HepG2 (cell line): ENCODE measurements at regions not wholly inside any gene's neighbourhood (a gene's known extent, or its start where the extent isn't known, plus 50 kb on each side); places are given as distances from the start of the nearest gene placed in this dataset.

Experiments used
- ATAC-seq: fragments of 200-7000 bp; cut with Tn5 transposase; 3 replicates; pipeline ENCODE4 v1.9.1; 2020; ENCODE audit warnings: mild to moderate bottlenecking, moderate library complexity
- BruUV-seq: library from RNA; stranded (reverse); fragments of 400-500 nt; replicated peaks from 2 replicates; lab custom pipeline; 2021; lab: Mats Ljungman, UMichigan
- CTCF ChIA-PET: fragments of 300-600 bp; formaldehyde crosslinking; extraction: SDS; loops from one replicate; lab custom pipeline; 2021; ENCODE audit warnings: low total read pairs, inconsistent platforms, low intra/inter-chr PET ratio; lab: Yijun Ruan, JAX
- POLR2A ChIA-PET: fragments of 350-600 bp; sonication (Branson Sonifier 250); formaldehyde crosslinking; loops from one replicate; lab custom pipeline; 2020; ENCODE audit warnings: antibody characterized with exemption, inconsistent platforms; lab: Yijun Ruan, JAX
- DNase-seq: peaks from one replicate; pipeline ENCODE4 v3.0.0-alpha.2; 2015; ENCODE audit warnings: low spot score
- FAIRE-seq: peaks from 3 replicates; lab custom pipeline; 2011; peaks lifted over from hg19 to GRCh38; lab: Jason Lieb, UNC
- H2AFZ ChIP-seq: one replicate; pipeline ENCODE4 v1.6.1; 2011; ENCODE audit warnings: low read length, inconsistent platforms
- H3K27ac ChIP-seq: fragments of 300-600 bp; 3 replicates; pipeline ENCODE4 v1.8.0; 2011; ENCODE audit warnings: mixed run types, mild to moderate bottlenecking, mixed read lengths, low read length, inconsistent platforms; ENCODE audit not compliant: insufficient read depth; ENCODE audit errors: extremely low read length
- H3K27me3 ChIP-seq, 2 experiments: fragments of 200-600 bp in 1 of 2; 2 replicates in 1 of 2; 3 replicates in 1 of 2; pipeline versions ENCODE4 v1.6.0 to v1.8.0; 2011; ENCODE audit warnings: low read length in 2 of 2, mild to moderate bottlenecking in 2 of 2, moderate library complexity in 2 of 2, inconsistent platforms in 1 of 2; ENCODE audit not compliant: insufficient read depth in 2 of 2, control insufficient read depth in 1 of 2
- H3K36me3 ChIP-seq, 2 experiments: fragments of 200-600 bp in 1 of 2; replicated peaks in 1 of 2; 2 replicates in 1 of 2; 3 replicates in 1 of 2; pipeline versions ENCODE4 v1.5.1 to v1.8.0; 2011; ENCODE audit warnings: low read length in 2 of 2, inconsistent platforms in 1 of 2; ENCODE audit not compliant: insufficient read depth in 2 of 2, control insufficient read depth in 1 of 2
- H3K4me1 ChIP-seq: 2 replicates; pipeline ENCODE4 v1.5.1; 2012; ENCODE audit warnings: low read length, inconsistent platforms; ENCODE audit not compliant: insufficient read depth
- H3K4me2 ChIP-seq: 2 replicates; pipeline ENCODE4 v1.6.0; 2011; ENCODE audit warnings: low read depth, low read length, inconsistent platforms
- H3K4me3 ChIP-seq, 3 experiments: fragments of 200-600 bp in 1 of 3; sonication (generic), shearing (Covaris generic) in 1 of 3; replicated peaks in 1 of 3; 2 replicates each; pipeline ENCODE4 v1.5.1; 2011 to 2016; ENCODE audit warnings: low read length in 3 of 3, inconsistent platforms in 2 of 3, low read depth in 2 of 3, mild to moderate bottlenecking in 2 of 3, control low read depth in 1 of 3, mixed read lengths in 1 of 3; ENCODE audit not compliant: insufficient read depth in 1 of 3
- H3K79me2 ChIP-seq: one replicate; pipeline ENCODE4 v1.6.1; 2011; ENCODE audit warnings: low read length, inconsistent platforms; ENCODE audit not compliant: insufficient read depth
- H3K9ac ChIP-seq: 2 replicates; pipeline ENCODE4 v1.6.0; 2011; ENCODE audit warnings: mild to moderate bottlenecking, low read depth, low read length, inconsistent platforms; ENCODE audit not compliant: insufficient read depth
- H3K9me3 ChIP-seq: 2 replicates; pipeline ENCODE4 v1.5.1; 2012; ENCODE audit warnings: mild to moderate bottlenecking, low read length
- H4K20me1 ChIP-seq: 2 replicates; pipeline ENCODE4 v1.6.0; 2011; ENCODE audit warnings: inconsistent platforms, mild to moderate bottlenecking, low read length, moderate library complexity; ENCODE audit not compliant: insufficient read depth
- REXO4 ChIP-seq: sonication (generic); formaldehyde crosslinking; IDR thresholded peaks from 2 replicates; pipeline ENCODE4 v1.8.0; 2022; ENCODE audit warnings: missing genetic modification reagents, mild to moderate bottlenecking, borderline replicate concordance
- TSC22D2 ChIP-seq: sonication (generic); formaldehyde crosslinking; IDR thresholded peaks from 2 replicates; pipeline ENCODE4 v1.5.1; 2020; ENCODE audit warnings: missing genetic modification reagents, mild to moderate bottlenecking, borderline replicate concordance
- ZFP90 ChIP-seq: sonication (generic); formaldehyde crosslinking; IDR thresholded peaks from 2 replicates; pipeline ENCODE4 v1.8.0; 2022; ENCODE audit warnings: missing genetic modification reagents, mild to moderate bottlenecking, inconsistent platforms, borderline replicate concordance
- ZNF281 ChIP-seq: sonication (generic); formaldehyde crosslinking; IDR thresholded peaks from 2 replicates; pipeline ENCODE4 v1.4.0; 2020; ENCODE audit warnings: missing genetic modification reagents, borderline replicate concordance
- ZNF549 ChIP-seq: sonication (generic); formaldehyde crosslinking; IDR thresholded peaks from 2 replicates; pipeline ENCODE4 v1.5.0; 2020; ENCODE audit warnings: missing genetic modification reagents
- ZNF556 ChIP-seq: sonication (generic); formaldehyde crosslinking; IDR thresholded peaks from 2 replicates; pipeline ENCODE4 v1.4.0; 2020; ENCODE audit warnings: mild to moderate bottlenecking, missing genetic modification reagents, borderline replicate concordance
- ZNF782 ChIP-seq: sonication (generic); formaldehyde crosslinking; IDR thresholded peaks from 2 replicates; pipeline ENCODE4 v1.4.0; 2020; ENCODE audit warnings: missing genetic modification reagents, mild to moderate bottlenecking, borderline replicate concordance
- ZNF784 ChIP-seq: sonication (generic); formaldehyde crosslinking; IDR thresholded peaks from 2 replicates; pipeline ENCODE4 v1.5.1; 2020; ENCODE audit warnings: missing genetic modification reagents, mild to moderate bottlenecking, borderline replicate concordance
- WGBS: methylation state at CpG from one replicate; pipeline ENCODE4 v1.1.6; 2017; ENCODE audit warnings: low lambda C conversion rate; 5-methylcytosine and 5-hydroxymethylcytosine counted together
- in situ Hi-C: cut with HindIII; loops from 2 replicates; pipeline ENCODE4 v1.10.0; 2017; ENCODE audit warnings: low pct_unique_long_range_greater_than_20kb; ENCODE audit not compliant: extremely low pct_ligation_motif_present
- intact Hi-C: fragments of 100-400 bp; cut with micrococcal nuclease; formaldehyde crosslinking; loops from one replicate; pipeline ENCODE4 v1.10.0; 2022; ENCODE audit not compliant: unreplicated experiment
- TF ChIP-seq, protein P1 (sequence below): sonication (generic); formaldehyde crosslinking; IDR thresholded peaks from 2 replicates; pipeline ENCODE4 v1.4.0; 2020; ENCODE audit warnings: mild to moderate bottlenecking, missing genetic modification reagents
- TF ChIP-seq, protein P2 (sequence below): IDR thresholded peaks from 2 replicates; pipeline ENCODE4 v1.6.1; 2016
- TF ChIP-seq, protein P3 (sequence below): sonication (generic); formaldehyde crosslinking; IDR thresholded peaks from 2 replicates; pipeline ENCODE4 v1.4.0; 2020; ENCODE audit warnings: missing genetic modification reagents

DNA sequence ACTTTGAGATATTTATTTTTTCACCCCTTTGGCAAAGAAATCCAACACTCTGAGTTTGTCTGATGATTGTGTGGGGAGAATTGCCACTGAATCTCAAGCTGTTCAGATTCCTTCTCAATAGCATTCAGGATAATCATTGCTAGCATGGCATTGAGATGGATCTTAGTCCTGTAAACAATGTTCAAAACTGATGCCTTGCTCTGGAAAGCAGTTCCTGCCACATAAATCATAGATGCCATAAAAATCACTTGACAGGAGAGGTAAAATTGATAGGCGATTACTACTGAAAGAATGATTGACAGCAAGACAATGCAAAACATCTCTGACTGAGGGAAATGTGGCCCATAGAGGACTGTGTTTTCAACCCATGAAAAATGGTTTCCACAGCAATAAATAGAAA is 915.6 kb downstream of the TRHDE start:
- in situ Hi-C loops (no loop called here), intact Hi-C loops (no loop called here)
- Histone ChIP-seq H3K79me2 (no peaks in the 10 kb centered on the region), H3K9ac (no peak overlapping the region), H4K20me1 (no peaks in the 10 kb centered on the region), H3K27me3 (no peaks in the 10 kb centered on the region), H2AFZ (no peak overlapping the region), H3K36me3 (no peaks in the 10 kb centered on the region), H3K4me3 (no peak overlapping the region), H3K4me1 (no peaks in the 10 kb centered on the region), H3K27ac (no peak overlapping the region), H3K4me2 (no peak overlapping the region), H3K9me3 (peaks cover 61% of the 10 kb centered on the region)
- no peak for FAIRE-seq
- ChIA-PET POLR2A (no interaction called here), CTCF (no interaction called here)
- BruUV-seq: no TSS peak
- 0% methylated on average over 1 of the region's 1 CpG for WGBS
- ATAC-seq: no peak
- TF ChIP-seq TSC22D2 (no peak), ZFP90 (CRISPR knock-in tag) (no peak), REXO4 (CRISPR knock-in tag) (no peak), ZNF556 (no peak), ZNF549 (CRISPR knock-in tag) (no peak), ZNF782 (CRISPR knock-in tag) (no peak)
- TF ChIP-seq, protein P1, sequence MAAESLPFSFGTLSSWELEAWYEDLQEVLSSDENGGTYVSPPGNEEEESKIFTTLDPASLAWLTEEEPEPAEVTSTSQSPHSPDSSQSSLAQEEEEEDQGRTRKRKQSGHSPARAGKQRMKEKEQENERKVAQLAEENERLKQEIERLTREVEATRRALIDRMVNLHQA: no peak
- no peak for DNase-seq

GRCh38 chr12:73210548-73211204 is 938.5 kb downstream of the TRHDE start:
- CTCF ChIA-PET: no interaction called here
- WGBS: 9% methylated on average over 5 of the region's 5 CpGs
- no peak overlapping the region for H3K4me2 ChIP-seq
- TF ChIP-seq ZNF784 (no peak), ZNF281 (CRISPR knock-in tag) (no peak)
- TF ChIP-seq, protein P2, sequence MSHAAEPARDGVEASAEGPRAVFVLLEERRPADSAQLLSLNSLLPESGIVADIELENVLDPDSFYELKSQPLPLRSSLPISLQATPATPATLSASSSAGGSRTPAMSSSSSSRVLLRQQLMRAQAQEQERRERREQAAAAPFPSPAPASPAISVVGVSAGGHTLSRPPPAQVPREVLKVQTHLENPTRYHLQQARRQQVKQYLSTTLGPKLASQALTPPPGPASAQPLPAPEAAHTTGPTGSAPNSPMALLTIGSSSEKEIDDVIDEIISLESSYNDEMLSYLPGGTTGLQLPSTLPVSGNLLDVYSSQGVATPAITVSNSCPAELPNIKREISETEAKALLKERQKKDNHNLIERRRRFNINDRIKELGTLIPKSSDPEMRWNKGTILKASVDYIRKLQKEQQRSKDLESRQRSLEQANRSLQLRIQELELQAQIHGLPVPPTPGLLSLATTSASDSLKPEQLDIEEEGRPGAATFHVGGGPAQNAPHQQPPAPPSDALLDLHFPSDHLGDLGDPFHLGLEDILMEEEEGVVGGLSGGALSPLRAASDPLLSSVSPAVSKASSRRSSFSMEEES (CRISPR knock-in tag): no peak
- TF ChIP-seq, protein P3, sequence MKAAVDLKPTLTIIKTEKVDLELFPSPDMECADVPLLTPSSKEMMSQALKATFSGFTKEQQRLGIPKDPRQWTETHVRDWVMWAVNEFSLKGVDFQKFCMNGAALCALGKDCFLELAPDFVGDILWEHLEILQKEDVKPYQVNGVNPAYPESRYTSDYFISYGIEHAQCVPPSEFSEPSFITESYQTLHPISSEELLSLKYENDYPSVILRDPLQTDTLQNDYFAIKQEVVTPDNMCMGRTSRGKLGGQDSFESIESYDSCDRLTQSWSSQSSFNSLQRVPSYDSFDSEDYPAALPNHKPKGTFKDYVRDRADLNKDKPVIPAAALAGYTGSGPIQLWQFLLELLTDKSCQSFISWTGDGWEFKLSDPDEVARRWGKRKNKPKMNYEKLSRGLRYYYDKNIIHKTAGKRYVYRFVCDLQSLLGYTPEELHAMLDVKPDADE: no peak
- TF ChIP-seq, all 625 proteins: peak for 0
- Histone ChIP-seq H2AFZ (no peak overlapping the region), H4K20me1 (no peaks in the 10 kb centered on the region), H3K4me1 (no peaks in the 10 kb centered on the region), H3K9me3 (peaks cover 73% of the 10 kb centered on the region), H3K36me3 (no peaks in the 10 kb centered on the region), H3K79me2 (no peaks in the 10 kb centered on the region), H3K27me3 (no peaks in the 10 kb centered on the region), H3K27ac (no peak overlapping the region), H3K4me3 (no peak overlapping the region), H3K9ac (no peak overlapping the region)
- POLR2A ChIA-PET: no interaction called here
- BruUV-seq: no TSS peak
- intact Hi-C loops: no loop called here
- in situ Hi-C loops: no loop called here
- no peak for FAIRE-seq
- DNase-seq: no peak
- ATAC-seq: no peak
